Fibroblast of mammary gland (primary cell): ENCODE measurements at regions not wholly inside any gene's neighbourhood (a gene's known extent, or its start where the extent isn't known, plus 50 kb on each side); places are given as distances from the start of the nearest gene placed in this dataset.

ENCODE experiments used
- DNase-seq: peaks from one replicate; pipeline ENCODE4 v3.0.0-alpha.2; 2010; ENCODE audit warnings: low read depth
- H3K4me3 ChIP-seq: 2 replicates; pipeline ENCODE4 v1.5.1; 2011; ENCODE audit warnings: low read depth, mild to moderate bottlenecking, low read length, moderate library complexity; ENCODE audit not compliant: control insufficient read depth
- TF ChIP-seq, protein P1 (sequence below): conservative IDR thresholded peaks from 2 replicates; pipeline ENCODE4 v1.5.1; 2011; ENCODE audit warnings: low read depth, low read length, inconsistent platforms; ENCODE audit not compliant: control insufficient read depth, insufficient read depth

DNA sequence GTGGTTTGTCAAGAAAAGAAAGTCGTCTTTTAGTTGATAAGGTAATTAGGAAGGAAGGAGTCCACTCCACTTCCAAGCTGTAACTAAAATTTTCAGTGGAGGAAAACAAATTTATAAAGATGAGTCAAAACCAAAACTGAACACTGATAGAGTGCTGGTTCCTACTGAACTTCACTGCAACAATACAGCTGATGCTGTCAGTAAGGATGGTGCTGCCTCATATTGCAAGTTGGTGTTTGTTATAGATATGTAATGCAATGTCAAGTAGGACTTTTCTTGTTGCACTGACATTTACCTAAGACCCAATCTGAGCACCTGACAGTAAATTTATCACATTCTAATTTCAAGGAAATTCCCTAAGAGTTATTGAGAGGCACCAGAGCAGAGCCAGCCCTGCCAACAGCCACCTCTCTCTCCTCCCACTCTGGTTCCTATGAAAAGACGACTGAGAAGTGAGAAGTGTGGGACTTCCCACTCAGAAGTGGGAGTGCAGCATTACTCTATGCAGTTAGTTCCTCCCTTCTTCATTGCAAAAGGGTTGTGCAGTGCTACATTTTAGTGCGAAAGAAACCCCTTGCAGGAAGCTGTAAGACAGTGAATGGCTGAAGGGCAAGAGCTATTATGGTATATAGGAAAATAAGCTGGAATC lies 350.8 kb downstream of the NFIB start:
- DNase-seq, result no peak
- TF ChIP-seq, protein P1, sequence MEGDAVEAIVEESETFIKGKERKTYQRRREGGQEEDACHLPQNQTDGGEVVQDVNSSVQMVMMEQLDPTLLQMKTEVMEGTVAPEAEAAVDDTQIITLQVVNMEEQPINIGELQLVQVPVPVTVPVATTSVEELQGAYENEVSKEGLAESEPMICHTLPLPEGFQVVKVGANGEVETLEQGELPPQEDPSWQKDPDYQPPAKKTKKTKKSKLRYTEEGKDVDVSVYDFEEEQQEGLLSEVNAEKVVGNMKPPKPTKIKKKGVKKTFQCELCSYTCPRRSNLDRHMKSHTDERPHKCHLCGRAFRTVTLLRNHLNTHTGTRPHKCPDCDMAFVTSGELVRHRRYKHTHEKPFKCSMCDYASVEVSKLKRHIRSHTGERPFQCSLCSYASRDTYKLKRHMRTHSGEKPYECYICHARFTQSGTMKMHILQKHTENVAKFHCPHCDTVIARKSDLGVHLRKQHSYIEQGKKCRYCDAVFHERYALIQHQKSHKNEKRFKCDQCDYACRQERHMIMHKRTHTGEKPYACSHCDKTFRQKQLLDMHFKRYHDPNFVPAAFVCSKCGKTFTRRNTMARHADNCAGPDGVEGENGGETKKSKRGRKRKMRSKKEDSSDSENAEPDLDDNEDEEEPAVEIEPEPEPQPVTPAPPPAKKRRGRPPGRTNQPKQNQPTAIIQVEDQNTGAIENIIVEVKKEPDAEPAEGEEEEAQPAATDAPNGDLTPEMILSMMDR, result no peak
- H3K4me3 ChIP-seq, result no peak overlapping the region

DNA sequence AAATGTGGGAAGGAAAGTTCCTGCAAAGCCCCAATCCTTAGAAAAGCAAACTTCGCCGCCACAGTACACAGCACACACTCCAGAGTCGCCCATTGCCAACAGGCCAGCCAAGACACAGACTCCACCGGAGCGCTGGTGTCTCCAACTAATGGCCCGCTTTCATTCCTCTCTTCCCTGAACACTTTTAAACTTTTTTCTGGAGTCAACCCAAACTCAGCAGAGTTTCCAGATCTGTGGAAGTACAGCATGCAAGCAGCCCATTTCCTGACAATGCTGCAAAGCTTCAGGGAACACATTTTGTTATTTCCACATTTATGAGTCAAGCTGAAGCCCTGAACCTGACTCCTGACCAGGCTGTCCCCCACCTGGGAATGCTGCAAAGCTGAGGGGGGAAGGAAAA lies 351.9 kb downstream of the NFIB start:
- DNase-seq, result peak; percentile 40
- H3K4me3 ChIP-seq, result no peak overlapping the region
- TF ChIP-seq, protein P1, result no peak

DNA sequence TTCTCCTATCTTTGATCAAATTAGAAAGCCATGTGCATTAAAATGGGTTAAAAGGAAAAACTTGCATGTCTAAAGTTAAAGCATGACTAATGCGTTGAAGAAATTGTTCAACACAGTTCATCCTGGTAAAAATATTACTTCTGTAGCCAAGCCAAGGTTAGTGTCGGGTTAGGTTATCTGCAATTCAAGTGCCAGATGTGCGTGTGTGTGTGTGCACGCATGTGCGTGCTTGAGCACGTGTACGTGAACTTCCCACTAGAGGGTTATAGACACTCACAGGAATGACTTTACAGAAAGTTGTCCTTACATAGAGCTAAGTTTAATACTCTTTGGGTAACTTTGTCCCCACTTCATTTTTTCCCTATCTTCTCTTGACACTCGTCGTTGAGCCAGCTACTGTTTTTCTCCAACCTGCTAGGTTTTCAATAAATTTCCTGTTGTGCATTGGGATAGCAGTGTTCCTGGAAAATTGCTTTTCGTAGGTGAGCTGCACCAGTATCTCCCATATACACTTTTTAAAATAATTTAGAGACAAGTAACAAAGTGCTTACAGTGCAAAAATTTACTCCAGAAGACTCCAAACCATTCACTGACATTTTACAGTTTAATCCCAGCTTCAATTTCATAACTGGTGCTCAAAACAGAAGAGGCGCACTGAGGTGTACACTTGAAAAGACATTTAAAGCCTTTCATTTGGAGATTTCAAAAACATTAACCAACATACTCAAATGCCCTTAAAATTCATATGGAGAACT lies 353.8 kb downstream of the NFIB start:
- TF ChIP-seq, protein P1, result no peak
- no peak overlapping the region for H3K4me3 ChIP-seq
- DNase-seq, result peak; percentile 33

DNA sequence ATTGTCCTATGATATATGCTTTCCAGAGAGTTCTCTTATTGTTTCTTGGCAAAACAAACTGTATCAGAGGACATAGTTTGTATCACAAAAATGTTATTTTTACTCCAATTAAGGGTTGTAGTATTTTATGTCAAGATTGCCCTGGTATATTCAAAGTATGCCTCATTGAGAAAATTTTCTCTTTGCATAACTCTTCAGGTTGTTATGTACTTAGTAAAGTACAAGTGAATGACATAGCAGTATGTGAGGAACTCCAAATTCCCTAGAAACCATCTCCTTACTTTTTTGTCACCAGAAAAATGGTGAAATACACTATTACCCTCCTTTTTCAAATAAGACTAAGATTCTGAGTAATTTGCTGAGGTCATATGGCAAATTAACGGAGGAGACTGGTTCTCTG lies 355.3 kb downstream of the NFIB start:
- TF ChIP-seq, protein P1, result no peak
- DNase-seq, result no peak
- no peak overlapping the region for H3K4me3 ChIP-seq

DNA sequence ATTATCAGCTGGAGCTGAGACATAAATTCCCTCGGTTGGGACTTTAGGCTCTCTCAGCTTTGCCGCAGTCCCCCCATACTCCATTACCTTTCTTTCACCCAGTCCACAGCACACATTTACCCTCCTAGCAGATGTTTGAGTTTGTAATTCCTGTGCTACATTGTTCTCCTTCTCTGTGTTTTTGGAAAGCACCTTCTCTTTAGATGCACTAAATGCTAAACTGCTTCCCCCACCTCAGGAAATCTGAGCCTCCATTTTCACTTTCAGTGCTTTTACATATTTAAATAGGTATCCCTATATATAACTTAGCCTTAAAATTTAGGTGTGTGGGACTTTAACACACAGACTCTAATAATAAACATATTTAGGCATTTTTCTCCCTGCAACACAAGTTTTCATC lies 356.9 kb downstream of the NFIB start:
- TF ChIP-seq, protein P1, result no peak
- no peak for DNase-seq
- no peak overlapping the region for H3K4me3 ChIP-seq

DNA sequence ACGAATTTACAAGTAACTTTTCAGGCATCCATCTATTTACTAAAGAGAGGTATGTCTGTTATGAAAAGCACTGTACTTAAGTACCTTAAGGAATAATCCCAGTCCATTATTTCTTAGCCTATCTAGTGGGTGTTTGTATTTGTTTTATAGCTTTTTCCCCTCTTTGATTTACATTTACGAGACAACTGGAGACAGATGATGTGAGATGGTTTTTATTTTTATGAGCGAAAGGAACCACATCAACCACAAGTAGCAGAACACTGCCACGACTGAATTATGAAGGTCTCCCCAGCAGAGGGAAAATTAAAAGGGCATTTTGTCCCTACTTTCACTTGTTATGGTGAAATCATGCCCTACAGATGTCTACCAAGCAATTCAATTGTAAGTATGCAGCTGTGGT lies 357.8 kb downstream of the NFIB start:
- DNase-seq, result no peak
- no peak overlapping the region for H3K4me3 ChIP-seq
- TF ChIP-seq, protein P1, result no peak

DNA sequence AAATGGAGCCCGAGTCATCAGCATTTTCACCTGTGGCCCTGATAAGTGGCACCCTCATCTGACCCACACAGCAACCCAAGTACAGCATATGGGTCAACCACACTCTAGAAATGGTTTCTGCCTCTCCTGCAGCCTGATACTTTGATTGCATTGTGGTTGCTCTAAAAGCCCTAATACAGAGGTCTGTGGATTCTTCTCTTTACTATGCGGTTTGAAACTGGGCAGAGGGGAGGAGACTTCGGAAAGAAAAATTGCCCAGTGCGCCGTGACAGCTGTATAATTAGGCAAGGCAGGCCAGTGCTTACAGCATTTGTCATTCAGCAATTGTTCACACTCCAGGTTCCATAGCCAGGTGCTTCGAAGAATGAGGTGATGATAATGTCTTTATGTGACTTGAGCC lies 361.0 kb downstream of the NFIB start:
- no peak for DNase-seq
- TF ChIP-seq, protein P1, result no peak
- no peak overlapping the region for H3K4me3 ChIP-seq
